IMR-90 (cell line): ENCODE measurements at regions not wholly inside any gene's neighbourhood (a gene's known extent, or its start where the extent isn't known, plus 50 kb on each side); places are given as distances from the start of the nearest gene placed in this dataset.

Source experiments
- ATAC-seq: fragments of 200-7000 bp; cut with Tn5 transposase; 2 replicates; pipeline ENCODE4 v1.9.1; 2020; ENCODE audit warnings: low read depth, mild to moderate bottlenecking, moderate library complexity
- BruUV-seq: library from RNA; stranded (reverse); fragments of 400-500 nt; replicated peaks from 2 replicates; lab custom pipeline; 2021; lab: Mats Ljungman, UMichigan
- CTCF ChIA-PET: fragments of 300-600 bp; formaldehyde crosslinking; extraction: SDS; loops from one replicate; lab custom pipeline; 2021; ENCODE audit warnings: antibody characterized with exemption; lab: Yijun Ruan, JAX
- POLR2A ChIA-PET: fragments of 300-600 bp; sonication (Branson Sonifier 250); formaldehyde crosslinking; loops from one replicate; lab custom pipeline; 2022; ENCODE audit warnings: antibody characterized with exemption; ENCODE audit not compliant: unreplicated experiment; lab: Charles Lee
- DNase-seq: peaks from one replicate; pipeline ENCODE4 v3.0.0; 2013
- H2AFZ ChIP-seq: replicated peaks from 2 replicates; pipeline ENCODE3; 2013; ENCODE audit warnings: low read length, mild to moderate bottlenecking; ENCODE audit not compliant: poor library complexity
- H2AK5ac ChIP-seq: 2 replicates; pipeline ENCODE4 v1.6.1; 2013; ENCODE audit warnings: low read depth, low read length, inconsistent platforms
- H2AK9ac ChIP-seq: replicated peaks from 2 replicates; pipeline ENCODE3; 2013; ENCODE audit warnings: mild to moderate bottlenecking, low read depth, low read length, moderate library complexity; ENCODE audit not compliant: poor library complexity
- H2BK120ac ChIP-seq: 2 replicates; pipeline ENCODE4 v1.6.1; 2013; ENCODE audit warnings: low read depth, low read length, inconsistent platforms
- H2BK15ac ChIP-seq: 3 replicates; pipeline ENCODE4 v1.6.1; 2013; ENCODE audit warnings: low read depth, low read length, inconsistent platforms
- H2BK20ac ChIP-seq: 2 replicates; pipeline ENCODE4 v1.6.1; 2013; ENCODE audit warnings: low read depth, mild to moderate bottlenecking, inconsistent platforms, low read length, moderate library complexity
- H2BK5ac ChIP-seq: 2 replicates; pipeline ENCODE4 v1.6.1; 2013; ENCODE audit warnings: mild to moderate bottlenecking, low read depth, low read length, inconsistent platforms; ENCODE audit not compliant: poor library complexity, severe bottlenecking
- H3K14ac ChIP-seq: replicated peaks from 2 replicates; pipeline ENCODE4 v1.6.1; 2013; ENCODE audit warnings: low read depth, low read length, inconsistent platforms
- H3K18ac ChIP-seq: 2 replicates; pipeline ENCODE4 v1.6.1; 2013; ENCODE audit warnings: low read depth, low read length, control low read depth
- H3K23ac ChIP-seq: 2 replicates; pipeline ENCODE4 v1.6.1; 2013; ENCODE audit warnings: low read depth, low read length, inconsistent platforms
- H3K27ac ChIP-seq: 2 replicates; pipeline ENCODE4 v1.5.1; 2013; ENCODE audit warnings: mild to moderate bottlenecking, control low read depth, low read length; ENCODE audit not compliant: insufficient read depth
- H3K27me3 ChIP-seq: 2 replicates; pipeline ENCODE4 v1.6.1; 2013; ENCODE audit warnings: low read length; ENCODE audit not compliant: control insufficient read depth, insufficient read depth
- H3K36me3 ChIP-seq: 2 replicates; pipeline ENCODE4 v1.6.1; 2013; ENCODE audit warnings: low read length, mixed read lengths; ENCODE audit not compliant: control insufficient read depth, insufficient read depth
- H3K4ac ChIP-seq: 2 replicates; pipeline ENCODE4 v1.6.1; 2013; ENCODE audit warnings: low read depth, low read length, inconsistent platforms
- H3K4me1 ChIP-seq: 2 replicates; pipeline ENCODE4 v1.6.1; 2013; ENCODE audit warnings: low read length, mixed read lengths; ENCODE audit not compliant: control insufficient read depth, insufficient read depth
- H3K4me2 ChIP-seq: 2 replicates; pipeline ENCODE4 v1.6.1; 2013; ENCODE audit warnings: low read depth, mild to moderate bottlenecking, control low read depth, low read length, moderate library complexity
- H3K4me3 ChIP-seq: 2 replicates; pipeline ENCODE4 v1.5.1; 2013; ENCODE audit warnings: low read depth, mild to moderate bottlenecking, control low read depth, low read length, moderate library complexity; ENCODE audit not compliant: insufficient read depth
- H3K56ac ChIP-seq: 2 replicates; pipeline ENCODE4 v1.6.1; 2013; ENCODE audit warnings: low read length, inconsistent platforms; ENCODE audit not compliant: insufficient read depth; ENCODE audit errors: extremely low read depth
- H3K79me1 ChIP-seq, 2 experiments: 2 replicates each; pipeline ENCODE4 v1.6.1; 2013; ENCODE audit warnings: low read length in 2 of 2, inconsistent platforms in 1 of 2, low read depth in 1 of 2
- H3K9ac ChIP-seq: 2 replicates; pipeline ENCODE4 v1.6.1; 2013; ENCODE audit warnings: low read depth, low read length, control low read depth
- H3K9me1 ChIP-seq: 2 replicates; pipeline ENCODE4 v1.6.1; 2013; ENCODE audit warnings: low read length, inconsistent platforms; ENCODE audit not compliant: insufficient read depth
- H3K9me3 ChIP-seq: 2 replicates; pipeline ENCODE4 v1.6.1; 2013; ENCODE audit warnings: low read length; ENCODE audit not compliant: control insufficient read depth, insufficient read depth
- H4K20me1 ChIP-seq: 2 replicates; pipeline ENCODE4 v1.6.1; 2013; ENCODE audit warnings: low read length, inconsistent platforms; ENCODE audit not compliant: insufficient read depth
- H4K5ac ChIP-seq: 2 replicates; pipeline ENCODE4 v1.6.1; 2013; ENCODE audit warnings: mild to moderate bottlenecking, low read depth, low read length, control low read depth
- H4K8ac ChIP-seq, 2 experiments: 2 replicates each; pipeline ENCODE4 v1.6.1; 2013; ENCODE audit warnings: low read depth in 2 of 2, low read length in 2 of 2, control low read depth in 1 of 2, inconsistent platforms in 1 of 2
- H4K91ac ChIP-seq: 2 replicates; pipeline ENCODE4 v1.6.1; 2013; ENCODE audit warnings: low read depth, low read length, inconsistent platforms; ENCODE audit not compliant: insufficient read depth
- CEBPB ChIP-seq: IDR thresholded peaks from 2 replicates; pipeline ENCODE4 v1.6.1; 2012; ENCODE audit warnings: low read depth, low read length, improper control_type of control experiment
- CHD1 ChIP-seq: IDR thresholded peaks from 2 replicates; pipeline ENCODE4 v1.6.1; 2012; ENCODE audit warnings: low read depth, low read length, improper control_type of control experiment
- MAZ ChIP-seq: IDR thresholded peaks from 2 replicates; pipeline ENCODE4 v1.6.1; 2012; ENCODE audit warnings: low read depth, mild to moderate bottlenecking, low read length, improper control_type of control experiment, moderate library complexity, borderline replicate concordance
- MXI1 ChIP-seq: IDR thresholded peaks from 2 replicates; pipeline ENCODE4 v1.6.1; 2012; ENCODE audit warnings: low read depth, mild to moderate bottlenecking, low read length, moderate library complexity, borderline replicate concordance
- POLR2A ChIP-seq: IDR thresholded peaks from 2 replicates; pipeline ENCODE4 v1.6.1; 2012; ENCODE audit warnings: mild to moderate bottlenecking, low read depth, low read length
- SMC3 ChIP-seq: fragments of 150-350 bp; IDR thresholded peaks from 2 replicates; pipeline ENCODE4 v1.6.1; 2016; ENCODE audit warnings: low read depth, mild to moderate bottlenecking, antibody characterized with exemption, low read length, moderate library complexity
- USF2 ChIP-seq: fragments of 150-350 bp; IDR thresholded peaks from 2 replicates; pipeline ENCODE4 v1.6.1; 2017; ENCODE audit warnings: mild to moderate bottlenecking, antibody characterized with exemption, low read length, low read depth
- WGBS, 2 experiments: methylation state at CpG; one replicate each; pipeline versions ENCODE4 v1.1.5 to v1.1.7; 2013; ENCODE audit warnings: missing lambda C conversion rate in 2 of 2; ENCODE audit not compliant: insufficient read length in 1 of 2; ENCODE audit errors: extremely low coverage in 2 of 2; 5-methylcytosine and 5-hydroxymethylcytosine counted together
- dilution Hi-C: fragments of 300-500 bp; cut with HindIII; formaldehyde crosslinking; loops from one replicate; pipeline ENCODE4 v1.14.3; 2018; ENCODE audit warnings: low sequenced_read_pairs; ENCODE audit not compliant: unreplicated experiment
- in situ Hi-C: fragments of 300-500 bp; cut with MboI; formaldehyde crosslinking; loops from 3 replicates; pipeline ENCODE4 v1.14.3; 2019; ENCODE audit warnings: low sequenced_read_pairs, inconsistent platforms, mixed read lengths
- intact Hi-C: fragments of 100-400 bp; cut with micrococcal nuclease; formaldehyde crosslinking; loops from 2 replicates; pipeline ENCODE4 v1.10.0; 2022

- no peaks in the 10 kb centered on the region for H4K20me1 ChIP-seq
- no peak overlapping the region for H3K14ac ChIP-seq
- no peak overlapping the region for H2BK15ac ChIP-seq
- ChIA-PET POLR2A (no interaction called here), CTCF (interaction anchor here (0.5 to 0.6 kb wide), 3 partner anchors 17 to 92 kb away, joined by 3 to 5 read pairs (median 4); no protein-coding TSS in a partner anchor)
- no TSS peak for BruUV-seq
- in situ Hi-C loops = no loop called here
- no peaks in the 10 kb centered on the region; a peak in 1 of 4 replicates for H3K79me1 ChIP-seq
- H3K9ac ChIP-seq = no peak overlapping the region
- ATAC-seq = peak; percentile 42; the same call in 1 of the 2 replicates
- H3K27me3 ChIP-seq = no peaks in the 10 kb centered on the region
- no peak overlapping the region for H2AK9ac ChIP-seq
- peak overlapping the region; percentile 29; the same call in 1 of the 2 replicates for H3K4ac ChIP-seq
- H2AFZ ChIP-seq = peak overlapping the region; percentile 16
- peaks cover 8% of the 10 kb centered on the region for H3K4me1 ChIP-seq
- no peaks in the 10 kb centered on the region for H3K36me3 ChIP-seq
- no peak for TF ChIP-seq CHD1
- TF ChIP-seq POLR2A = no peak
- no peak for TF ChIP-seq MXI1
- no peak for TF ChIP-seq USF2
- no peak for TF ChIP-seq CEBPB
- TF ChIP-seq SMC3 = no peak
- no peak for TF ChIP-seq MAZ
- no peak overlapping the region for H3K4me2 ChIP-seq
- dilution Hi-C loops = no loop called here
- no peak overlapping the region; the same call in 1 of the 2 replicates for H4K5ac ChIP-seq
- DNase-seq = no peak
- peaks cover 3% of the 10 kb centered on the region; the same call in 1 of the 2 replicates for H3K9me1 ChIP-seq
- H2BK5ac ChIP-seq = peak overlapping the region; percentile 0
- intact Hi-C loops = no loop called here
- peak overlapping the region; percentile 33; the same call in 1 of the 2 replicates for H4K91ac ChIP-seq
- no peak overlapping the region for H3K56ac ChIP-seq
- WGBS, 2 experiments = 90% methylated on average over 11 of the region's 20 CpGs; no CpG with 5 or more reads in 1 of the 2 experiments
- H2BK120ac ChIP-seq = no peak overlapping the region; the same call in 1 of the 2 replicates
- H2BK20ac ChIP-seq = no peak overlapping the region
- no peak overlapping the region for H3K23ac ChIP-seq
- H3K27ac ChIP-seq = peak overlapping the region; percentile 32; the same call in 1 of the 2 replicates
- peak overlapping the region; percentile 63 for H2AK5ac ChIP-seq
- H3K18ac ChIP-seq = peak overlapping the region; percentile 24
- peaks cover 14% of the 10 kb centered on the region for H3K9me3 ChIP-seq
- H4K8ac ChIP-seq = no peak overlapping the region
- no peak overlapping the region for H3K4me3 ChIP-seq
Observed at GRCh38 chr16:88284626-88285513, 97.9 kb upstream of the ZNF469 start.
